ENCODE measurements at regions not wholly inside any gene's neighbourhood (a gene's known extent, or its start where the extent isn't known, plus 50 kb on each side); places are given as distances from the start of the nearest gene placed in this dataset.

DNA sequence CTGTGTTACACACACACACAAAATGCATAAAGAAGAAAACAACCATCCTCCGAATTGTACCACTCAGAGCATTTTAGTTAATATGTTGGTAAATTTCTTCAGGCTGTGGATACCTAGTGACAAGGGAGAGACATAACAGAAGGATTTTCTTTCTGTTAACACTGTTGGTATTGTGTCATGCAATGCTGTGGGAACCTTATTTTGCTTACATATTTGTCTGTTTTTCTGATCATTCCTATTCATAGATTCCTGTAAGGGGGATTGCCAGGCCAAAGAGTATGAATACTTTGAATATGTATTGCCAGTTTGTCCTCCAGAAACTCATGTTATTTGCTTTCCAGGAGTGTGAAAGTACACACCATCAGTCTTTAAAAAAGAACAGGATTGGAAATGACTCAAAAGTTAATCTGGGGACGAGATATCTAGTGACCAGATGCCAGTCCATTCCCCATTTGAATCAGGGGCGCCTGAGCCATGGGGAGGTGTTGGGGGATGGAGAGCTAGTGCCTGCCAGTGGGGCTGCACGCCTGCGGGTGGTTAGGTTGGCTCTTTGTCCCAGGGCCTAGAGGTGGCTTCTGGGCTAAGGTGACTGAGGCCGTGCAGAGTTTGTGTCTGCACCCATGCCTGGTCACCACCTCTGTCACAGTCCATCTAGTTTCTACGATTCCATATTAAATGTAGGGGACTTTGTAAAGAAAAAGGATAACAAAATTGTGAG is 142.0 kb downstream of the PTPN20 start:
- Histone ChIP-seq H3K36me3 (ENCODE audit: control insufficient read depth, insufficient read depth, low read length) (no peaks in the 10 kb centered on the region), H3K4me1 (ENCODE audit: control insufficient read depth, extremely low read depth, insufficient read depth, low read length) (peaks cover 1% of the 10 kb centered on the region), H3K27me3 (ENCODE audit: control insufficient read depth, insufficient read depth, low read length) (no peaks in the 10 kb centered on the region), H3K27ac (ENCODE audit: insufficient read depth, low read length) (no peak overlapping the region), H2AFZ (ENCODE audit: low read length) (no peak overlapping the region), H3K79me2 (ENCODE audit: control insufficient read depth, insufficient read depth, low read length) (no peaks in the 10 kb centered on the region), H3K4me2 (ENCODE audit: extremely low read depth, insufficient read depth, low read length) (no peak overlapping the region), H3K9ac (ENCODE audit: insufficient read depth, low read length) (no peak overlapping the region), H4K20me1 (ENCODE audit: control insufficient read depth, extremely low read depth, insufficient read depth, low read length) (no peaks in the 10 kb centered on the region), H3K9me3 (ENCODE audit: control insufficient read depth, insufficient read depth, low read depth, low read length) (no peaks in the 10 kb centered on the region), H3K4me3 (replicated peaks in 1 of 4; ENCODE audit: control extremely low read depth in 1 of 4, insufficient read depth in 1 of 4, low read depth in 3 of 4, low read length in 4 of 4) (no peak overlapping the region)
- DNase-seq (ENCODE audit: low read depth in 2 of 2) = no peak
- TF ChIP-seq, protein P1, sequence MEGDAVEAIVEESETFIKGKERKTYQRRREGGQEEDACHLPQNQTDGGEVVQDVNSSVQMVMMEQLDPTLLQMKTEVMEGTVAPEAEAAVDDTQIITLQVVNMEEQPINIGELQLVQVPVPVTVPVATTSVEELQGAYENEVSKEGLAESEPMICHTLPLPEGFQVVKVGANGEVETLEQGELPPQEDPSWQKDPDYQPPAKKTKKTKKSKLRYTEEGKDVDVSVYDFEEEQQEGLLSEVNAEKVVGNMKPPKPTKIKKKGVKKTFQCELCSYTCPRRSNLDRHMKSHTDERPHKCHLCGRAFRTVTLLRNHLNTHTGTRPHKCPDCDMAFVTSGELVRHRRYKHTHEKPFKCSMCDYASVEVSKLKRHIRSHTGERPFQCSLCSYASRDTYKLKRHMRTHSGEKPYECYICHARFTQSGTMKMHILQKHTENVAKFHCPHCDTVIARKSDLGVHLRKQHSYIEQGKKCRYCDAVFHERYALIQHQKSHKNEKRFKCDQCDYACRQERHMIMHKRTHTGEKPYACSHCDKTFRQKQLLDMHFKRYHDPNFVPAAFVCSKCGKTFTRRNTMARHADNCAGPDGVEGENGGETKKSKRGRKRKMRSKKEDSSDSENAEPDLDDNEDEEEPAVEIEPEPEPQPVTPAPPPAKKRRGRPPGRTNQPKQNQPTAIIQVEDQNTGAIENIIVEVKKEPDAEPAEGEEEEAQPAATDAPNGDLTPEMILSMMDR (conservative IDR thresholded peaks at IDR 0.05 in 1 of 2, IDR thresholded peaks at IDR 0.05 in 1 of 2; ENCODE audit: low read depth in 1 of 2, low read length in 2 of 2) = no peak
- TF ChIP-seq EZH2 (IDR thresholded peaks at IDR 0.05; ENCODE audit: low read length, missing control alignments) = no peak

DNA sequence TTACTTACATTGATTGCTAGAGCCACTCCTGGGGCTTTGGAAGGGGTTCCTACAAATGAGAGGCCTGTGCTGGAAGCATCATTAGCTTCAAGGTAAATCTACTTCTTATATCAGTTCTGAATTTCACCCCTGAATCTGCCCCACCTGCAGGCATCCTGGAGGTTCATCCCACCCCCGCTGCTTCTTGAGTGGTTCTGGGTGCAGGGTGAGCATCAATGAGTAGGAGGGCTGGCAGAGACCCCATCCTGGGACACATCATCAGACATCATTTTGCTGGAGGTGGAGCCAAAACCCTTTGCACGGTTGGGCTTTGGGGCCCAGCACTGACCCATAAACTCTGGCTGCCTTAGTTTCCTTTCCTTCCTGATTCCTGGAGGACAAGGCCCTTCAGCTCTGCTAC is 143.7 kb downstream of the PTPN20 start:
- Histone ChIP-seq H3K4me2 (ENCODE audit: extremely low read depth, insufficient read depth, low read length) (no peak overlapping the region), H3K9me3 (ENCODE audit: control insufficient read depth, insufficient read depth, low read depth, low read length) (no peaks in the 10 kb centered on the region), H3K27ac (ENCODE audit: insufficient read depth, low read length) (no peak overlapping the region), H3K4me3 (replicated peaks in 1 of 4; ENCODE audit: control extremely low read depth in 1 of 4, insufficient read depth in 1 of 4, low read depth in 3 of 4, low read length in 4 of 4) (no peak overlapping the region), H4K20me1 (ENCODE audit: control insufficient read depth, extremely low read depth, insufficient read depth, low read length) (no peaks in the 10 kb centered on the region), H3K9ac (ENCODE audit: insufficient read depth, low read length) (no peak overlapping the region), H2AFZ (ENCODE audit: low read length) (no peak overlapping the region), H3K27me3 (ENCODE audit: control insufficient read depth, insufficient read depth, low read length) (no peaks in the 10 kb centered on the region), H3K79me2 (ENCODE audit: control insufficient read depth, insufficient read depth, low read length) (no peaks in the 10 kb centered on the region), H3K36me3 (ENCODE audit: control insufficient read depth, insufficient read depth, low read length) (no peaks in the 10 kb centered on the region), H3K4me1 (ENCODE audit: control insufficient read depth, extremely low read depth, insufficient read depth, low read length) (peaks cover 4% of the 10 kb centered on the region)
- no peak for DNase-seq (ENCODE audit: low read depth in 2 of 2)
- TF ChIP-seq EZH2 (IDR thresholded peaks at IDR 0.05; ENCODE audit: low read length, missing control alignments) = no peak
- TF ChIP-seq, protein P1 (conservative IDR thresholded peaks at IDR 0.05 in 1 of 2, IDR thresholded peaks at IDR 0.05 in 1 of 2; ENCODE audit: low read depth in 1 of 2, low read length in 2 of 2) = no peak

DNA sequence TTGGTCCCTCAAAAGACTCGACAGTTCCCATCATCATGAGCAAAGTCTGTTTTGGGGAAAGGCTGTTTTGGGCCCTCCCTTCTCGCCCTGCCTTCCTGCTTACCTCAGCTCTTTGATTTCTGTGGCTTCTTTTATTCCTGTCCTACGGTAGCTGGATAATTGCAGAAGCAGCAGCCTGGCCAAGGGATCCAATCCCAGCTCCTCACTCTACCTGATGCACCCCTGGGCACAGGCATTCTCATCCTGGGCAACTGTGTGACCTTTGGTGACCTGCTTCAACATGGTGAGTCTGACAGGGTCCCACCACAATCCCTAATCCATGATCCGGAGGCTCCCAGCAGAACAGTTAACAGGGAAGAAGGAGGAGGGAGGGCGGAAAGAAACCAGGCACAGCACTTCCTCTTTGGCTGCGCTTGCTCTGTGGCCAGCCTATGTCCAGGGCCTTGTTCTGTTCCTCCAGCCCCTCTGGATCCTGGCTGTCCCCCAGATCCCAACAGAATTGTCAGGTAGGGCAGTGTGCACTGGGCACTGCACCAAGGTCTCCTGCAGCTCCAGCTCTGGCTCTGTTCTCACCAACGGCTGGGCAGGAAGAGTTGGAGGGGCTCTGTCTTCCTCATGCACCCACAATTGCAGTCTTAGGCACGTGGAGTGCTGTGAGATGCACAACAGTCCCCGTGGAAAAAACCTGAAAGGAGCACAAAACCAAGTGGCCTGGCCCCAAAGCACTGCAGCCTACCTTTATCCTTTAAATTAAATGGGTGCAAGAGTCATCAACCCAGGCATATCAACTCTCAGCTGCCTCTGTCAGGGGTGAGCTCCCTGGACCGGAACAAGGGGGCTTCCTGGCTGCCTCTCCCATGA is 144.4 kb downstream of the PTPN20 start:
- no peak overlapping the region for H3K4me2 ChIP-seq (ENCODE audit: extremely low read depth, insufficient read depth, low read length)
- H3K36me3 ChIP-seq (ENCODE audit: control insufficient read depth, insufficient read depth, low read length) = no peaks in the 10 kb centered on the region
- no peak for DNase-seq (ENCODE audit: low read depth in 2 of 2)
- no peaks in the 10 kb centered on the region for H3K27me3 ChIP-seq (ENCODE audit: control insufficient read depth, insufficient read depth, low read length)
- TF ChIP-seq, protein P1 (conservative IDR thresholded peaks at IDR 0.05 in 1 of 2, IDR thresholded peaks at IDR 0.05 in 1 of 2; ENCODE audit: low read depth in 1 of 2, low read length in 2 of 2) = no peak
- no peak for TF ChIP-seq EZH2 (IDR thresholded peaks at IDR 0.05; ENCODE audit: low read length, missing control alignments)
- H3K4me3 ChIP-seq (replicated peaks in 1 of 4; ENCODE audit: control extremely low read depth in 1 of 4, insufficient read depth in 1 of 4, low read depth in 3 of 4, low read length in 4 of 4) = no peak overlapping the region
- no peaks in the 10 kb centered on the region for H3K79me2 ChIP-seq (ENCODE audit: control insufficient read depth, insufficient read depth, low read length)
- no peak overlapping the region for H2AFZ ChIP-seq (ENCODE audit: low read length)
- H4K20me1 ChIP-seq (ENCODE audit: control insufficient read depth, extremely low read depth, insufficient read depth, low read length) = no peaks in the 10 kb centered on the region
- no peaks in the 10 kb centered on the region for H3K9me3 ChIP-seq (ENCODE audit: control insufficient read depth, insufficient read depth, low read depth, low read length)
- peaks cover 4% of the 10 kb centered on the region for H3K4me1 ChIP-seq (ENCODE audit: control insufficient read depth, extremely low read depth, insufficient read depth, low read length)
- H3K9ac ChIP-seq (ENCODE audit: insufficient read depth, low read length) = no peak overlapping the region
- H3K27ac ChIP-seq (ENCODE audit: insufficient read depth, low read length) = no peak overlapping the region

Measured in fibroblast of lung (primary cell).